GM12878 (cell line): ENCODE measurements at regions not wholly inside any gene's neighbourhood (a gene's known extent, or its start where the extent isn't known, plus 50 kb on each side); places are given as distances from the start of the nearest gene placed in this dataset.

Source experiments
- ATAC-seq: fragments of 200-7000 bp; cut with Tn5 transposase; 3 replicates; pipeline ENCODE4 v1.9.1; 2020; ENCODE audit warnings: mild to moderate bottlenecking, moderate library complexity
- BruUV-seq: library from RNA; stranded (reverse); fragments of 400-500 nt; replicated peaks from 2 replicates; lab custom pipeline; 2021; lab: Mats Ljungman, UMichigan
- CTCF ChIA-PET: fragments of 300-600 bp; sonication (Branson Sonifier 250); formaldehyde crosslinking; extraction: SDS; loops from one replicate; lab custom pipeline; 2021; ENCODE audit warnings: inconsistent platforms; lab: Yijun Ruan, JAX
- POLR2A ChIA-PET: fragments of 350-600 bp; formaldehyde crosslinking; extraction: SDS; loops from one replicate; lab custom pipeline; 2021; ENCODE audit warnings: inconsistent platforms; lab: Charles Lee
- RAD21 ChIA-PET: fragments of 300-600 bp; sonication (Branson Sonifier 250); formaldehyde crosslinking; loops from one replicate; lab custom pipeline; 2023; ENCODE audit warnings: antibody characterized with exemption; ENCODE audit not compliant: unreplicated experiment; lab: Charles Lee
- SMC1A ChIA-PET: fragments of 300-600 bp; sonication (Branson Sonifier 250); formaldehyde crosslinking; loops from one replicate; lab custom pipeline; 2023; ENCODE audit not compliant: unreplicated experiment, uncharacterized antibody; lab: Charles Lee
- DNase-seq: peaks from one replicate; pipeline ENCODE4 v3.0.0-alpha.2; 2011; ENCODE audit warnings: low read depth, low spot score
- FAIRE-seq: peaks from 3 replicates; lab custom pipeline; 2011; peaks lifted over from hg19 to GRCh38; lab: Jason Lieb, UNC
- H2AFZ ChIP-seq: 2 replicates; pipeline ENCODE4 v1.6.0; 2011; ENCODE audit warnings: low read depth, low read length, control low read depth; ENCODE audit not compliant: control insufficient read depth
- H3K27ac ChIP-seq: 2 replicates; pipeline ENCODE4 v1.5.1; 2011; ENCODE audit warnings: control low read depth; ENCODE audit not compliant: control insufficient read depth, insufficient read depth
- H3K27me3 ChIP-seq, 2 experiments: replicated peaks in 1 of 2; 2 replicates each; pipeline versions ENCODE4 v1.6.0 to v1.6.1; 2011; ENCODE audit warnings: low read length in 1 of 2; ENCODE audit not compliant: control insufficient read depth in 2 of 2, insufficient read depth in 2 of 2
- H3K36me3 ChIP-seq, 2 experiments: 2 replicates each; pipeline ENCODE4 v1.5.1; 2011; ENCODE audit warnings: low read length in 1 of 2; ENCODE audit not compliant: control insufficient read depth in 2 of 2, insufficient read depth in 2 of 2
- H3K4me1 ChIP-seq: 2 replicates; pipeline ENCODE4 v1.6.1; 2011; ENCODE audit warnings: mild to moderate bottlenecking, low read length, moderate library complexity, mixed read lengths; ENCODE audit not compliant: control insufficient read depth, insufficient read depth
- H3K4me2 ChIP-seq: 2 replicates; pipeline ENCODE4 v1.6.0; 2011; ENCODE audit warnings: control low read depth; ENCODE audit not compliant: control insufficient read depth, insufficient read depth
- H3K4me3 ChIP-seq: fragments of 200-600 bp; sonication (generic); 2 replicates; pipeline ENCODE4 v1.5.1; 2016
- H3K79me2 ChIP-seq: 2 replicates; pipeline ENCODE4 v1.6.0; 2011; ENCODE audit warnings: low read length; ENCODE audit not compliant: control insufficient read depth, insufficient read depth
- H3K9ac ChIP-seq: 2 replicates; pipeline ENCODE4 v1.8.0; 2011; ENCODE audit warnings: low read length, control low read depth, mixed read lengths; ENCODE audit not compliant: control insufficient read depth, insufficient read depth
- H3K9me3 ChIP-seq: replicated peaks from 3 replicates; pipeline ENCODE4 v1.5.1; 2011; ENCODE audit warnings: mild to moderate bottlenecking, low read length; ENCODE audit not compliant: control insufficient read depth, insufficient read depth
- H4K20me1 ChIP-seq: 2 replicates; pipeline ENCODE4 v1.6.0; 2011; ENCODE audit not compliant: control insufficient read depth, insufficient read depth
- BMI1 ChIP-seq: fragments of 450-650 bp; IDR thresholded peaks from 2 replicates; pipeline ENCODE4 v1.6.1; 2016; ENCODE audit warnings: mild to moderate bottlenecking, moderate library complexity, borderline replicate concordance
- NR2F1 ChIP-seq: fragments of 450-650 bp; conservative IDR thresholded peaks from 2 replicates; pipeline ENCODE4 v1.6.1; 2017; ENCODE audit warnings: mild to moderate bottlenecking
- RELA ChIP-seq: fragments of 450-650 bp; IDR thresholded peaks from 2 replicates; pipeline ENCODE4 v1.8.0; 2014; ENCODE audit warnings: borderline replicate concordance; ENCODE audit not compliant: partially characterized antibody
- SREBF2 ChIP-seq: IDR thresholded peaks from 2 replicates; pipeline ENCODE4 v1.6.1; 2012; ENCODE audit warnings: mild to moderate bottlenecking, low read length
- STAT1 ChIP-seq: fragments of 450-650 bp; conservative IDR thresholded peaks from 2 replicates; pipeline ENCODE4 v1.6.1; 2014; ENCODE audit warnings: antibody characterized with exemption, mild to moderate bottlenecking
- YY1 ChIP-seq: IDR thresholded peaks from 2 replicates; pipeline ENCODE4 v1.6.1; 2011; ENCODE audit warnings: low read depth, mild to moderate bottlenecking, low read length
- ZNF207 ChIP-seq: fragments of 450-650 bp; IDR thresholded peaks from 2 replicates; pipeline ENCODE4 v1.6.1; 2014; ENCODE audit warnings: antibody characterized with exemption, mild to moderate bottlenecking, borderline replicate concordance
- WGBS: methylation state at CpG from one replicate; pipeline ENCODE4 v1.1.6; 2016; ENCODE audit warnings: low lambda C conversion rate; ENCODE audit not compliant: insufficient replicate concordance, insufficient coverage; ENCODE audit errors: missing lambda C conversion rate; 5-methylcytosine and 5-hydroxymethylcytosine counted together
- in situ Hi-C: fragments of 300-500 bp; cut with MboI; formaldehyde crosslinking; loops from 9 replicates; pipeline ENCODE4 v1.14.3; 2018; ENCODE audit warnings: mixed read lengths
- intact Hi-C: fragments of 100-400 bp; cut with micrococcal nuclease; formaldehyde crosslinking; loops from one replicate; pipeline ENCODE4 v1.14.2; 2022; ENCODE audit not compliant: unreplicated experiment
- TF ChIP-seq, protein P1 (sequence below): IDR thresholded peaks from 2 replicates; pipeline ENCODE4 v1.6.1; 2012; ENCODE audit warnings: mild to moderate bottlenecking, low read depth, low read length

DNA sequence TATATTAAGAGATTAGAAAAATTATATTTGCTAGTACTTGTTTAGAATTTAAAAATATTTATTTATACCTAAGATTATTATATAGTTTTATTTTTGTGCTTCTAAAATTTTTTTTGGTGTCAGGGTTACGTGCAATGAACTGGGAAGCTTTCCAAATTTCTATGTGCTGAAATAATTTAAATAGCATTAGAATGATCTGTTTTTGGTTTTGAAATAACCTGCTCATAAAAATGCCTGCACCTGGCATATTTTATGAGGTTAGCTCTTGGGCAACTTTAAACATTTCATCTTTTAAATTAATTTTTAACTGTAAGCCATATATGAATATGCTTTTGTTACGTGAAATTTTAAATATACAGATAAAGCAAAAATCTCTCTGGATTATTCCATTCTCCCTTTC, 482.5 kb downstream of the GLRX3 start:
- ChIA-PET POLR2A (no interaction called here), RAD21 (no interaction called here), SMC1A (no interaction called here), CTCF (no interaction called here)
- H3K9me3 ChIP-seq: no peaks in the 10 kb centered on the region
- H3K79me2 ChIP-seq: no peaks in the 10 kb centered on the region
- DNase-seq (no peak), ATAC-seq (no peak), FAIRE-seq (no peak)
- no peaks in the 10 kb centered on the region for H3K36me3 ChIP-seq
- no peak overlapping the region for H3K9ac ChIP-seq
- H3K27me3 ChIP-seq: no peaks in the 10 kb centered on the region
- H3K4me1 ChIP-seq: no peaks in the 10 kb centered on the region
- intact Hi-C loops: no loop called here
- no peak overlapping the region for H3K4me2 ChIP-seq
- no peak overlapping the region for H3K27ac ChIP-seq
- TF ChIP-seq YY1: no peak
- TF ChIP-seq, protein P1, sequence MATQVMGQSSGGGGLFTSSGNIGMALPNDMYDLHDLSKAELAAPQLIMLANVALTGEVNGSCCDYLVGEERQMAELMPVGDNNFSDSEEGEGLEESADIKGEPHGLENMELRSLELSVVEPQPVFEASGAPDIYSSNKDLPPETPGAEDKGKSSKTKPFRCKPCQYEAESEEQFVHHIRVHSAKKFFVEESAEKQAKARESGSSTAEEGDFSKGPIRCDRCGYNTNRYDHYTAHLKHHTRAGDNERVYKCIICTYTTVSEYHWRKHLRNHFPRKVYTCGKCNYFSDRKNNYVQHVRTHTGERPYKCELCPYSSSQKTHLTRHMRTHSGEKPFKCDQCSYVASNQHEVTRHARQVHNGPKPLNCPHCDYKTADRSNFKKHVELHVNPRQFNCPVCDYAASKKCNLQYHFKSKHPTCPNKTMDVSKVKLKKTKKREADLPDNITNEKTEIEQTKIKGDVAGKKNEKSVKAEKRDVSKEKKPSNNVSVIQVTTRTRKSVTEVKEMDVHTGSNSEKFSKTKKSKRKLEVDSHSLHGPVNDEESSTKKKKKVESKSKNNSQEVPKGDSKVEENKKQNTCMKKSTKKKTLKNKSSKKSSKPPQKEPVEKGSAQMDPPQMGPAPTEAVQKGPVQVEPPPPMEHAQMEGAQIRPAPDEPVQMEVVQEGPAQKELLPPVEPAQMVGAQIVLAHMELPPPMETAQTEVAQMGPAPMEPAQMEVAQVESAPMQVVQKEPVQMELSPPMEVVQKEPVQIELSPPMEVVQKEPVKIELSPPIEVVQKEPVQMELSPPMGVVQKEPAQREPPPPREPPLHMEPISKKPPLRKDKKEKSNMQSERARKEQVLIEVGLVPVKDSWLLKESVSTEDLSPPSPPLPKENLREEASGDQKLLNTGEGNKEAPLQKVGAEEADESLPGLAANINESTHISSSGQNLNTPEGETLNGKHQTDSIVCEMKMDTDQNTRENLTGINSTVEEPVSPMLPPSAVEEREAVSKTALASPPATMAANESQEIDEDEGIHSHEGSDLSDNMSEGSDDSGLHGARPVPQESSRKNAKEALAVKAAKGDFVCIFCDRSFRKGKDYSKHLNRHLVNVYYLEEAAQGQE: no peak
- TF ChIP-seq ZNF207: no peak
- TF ChIP-seq STAT1: no peak
- TF ChIP-seq NR2F1: no peak
- TF ChIP-seq RELA: no peak
- no peak for TF ChIP-seq SREBF2
- TF ChIP-seq BMI1: no peak
- in situ Hi-C loops: no loop called here
- H3K4me3 ChIP-seq: no peak overlapping the region
- no TSS peak for BruUV-seq
- WGBS: 58% methylated on average over 2 of the region's 2 CpGs
- H4K20me1 ChIP-seq: no peaks in the 10 kb centered on the region
- H2AFZ ChIP-seq: no peak overlapping the region
